ENCODE measurements at regions not wholly inside any gene's neighbourhood (a gene's known extent, or its start where the extent isn't known, plus 50 kb on each side); places are given as distances from the start of the nearest gene placed in this dataset.

DNA sequence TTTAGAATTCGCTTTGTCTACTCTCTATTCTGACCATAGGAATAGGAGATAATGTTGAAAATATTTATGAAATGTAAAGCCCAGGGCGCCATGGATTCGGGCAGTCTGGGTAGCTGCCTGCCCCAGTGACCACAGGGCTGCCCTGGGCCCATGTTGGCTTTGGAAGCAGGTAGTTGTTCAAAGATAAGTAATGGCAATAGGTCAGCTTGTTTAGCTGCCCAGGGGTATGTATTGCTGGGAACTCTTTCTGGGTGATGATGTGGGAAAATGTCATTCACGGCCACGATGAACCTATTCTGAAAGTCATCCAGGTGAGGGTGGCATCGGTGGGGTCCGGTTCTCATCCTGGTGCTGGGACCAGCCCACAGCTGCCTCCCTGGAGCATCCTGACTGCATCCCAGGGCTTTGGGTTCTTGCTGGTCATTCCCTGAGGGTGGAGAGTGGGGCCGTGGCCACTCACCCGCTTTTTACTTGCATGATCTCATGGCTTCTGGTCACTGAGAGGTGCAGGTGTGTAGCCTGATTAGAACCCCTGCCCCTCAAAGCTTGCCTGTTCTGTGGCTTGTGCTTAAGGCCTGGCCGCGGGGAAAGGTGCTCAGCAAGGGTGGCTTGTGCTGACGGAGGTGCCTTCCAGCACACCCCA lies 102.8 kb downstream of the ERMARD start:
- no peak for DNase-seq

GRCh38 chr6:169853196-169854082 lies 102.0 kb downstream of the ERMARD start:
- DNase-seq = no peak

GRCh38 chr6:169852504-169853195 lies 101.2 kb downstream of the ERMARD start:
- no peak for DNase-seq

GRCh38 chr6:169851641-169852503 lies 100.5 kb downstream of the ERMARD start:
- DNase-seq = no peak

DNA sequence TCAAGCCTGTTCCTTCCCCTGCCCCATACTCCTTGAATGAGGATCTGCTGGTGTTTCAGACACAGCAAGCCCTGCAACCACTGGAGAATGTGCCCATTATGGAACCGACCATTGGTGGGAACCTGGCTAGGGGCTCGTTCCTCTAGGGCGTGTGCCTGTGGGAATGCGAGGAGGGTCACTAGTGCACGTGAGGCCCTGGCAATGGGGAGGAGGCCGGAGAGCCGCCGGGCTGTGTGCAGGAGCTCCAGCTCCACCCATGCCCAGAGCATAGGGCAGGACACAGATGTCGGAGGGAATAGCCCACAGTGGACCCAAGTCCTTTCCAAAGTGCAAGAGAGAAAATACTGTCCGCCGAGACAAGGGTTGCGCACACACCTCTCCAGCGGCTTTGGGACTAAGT lies 99.3 kb downstream of the ERMARD start:
- DNase-seq = no peak

DNA sequence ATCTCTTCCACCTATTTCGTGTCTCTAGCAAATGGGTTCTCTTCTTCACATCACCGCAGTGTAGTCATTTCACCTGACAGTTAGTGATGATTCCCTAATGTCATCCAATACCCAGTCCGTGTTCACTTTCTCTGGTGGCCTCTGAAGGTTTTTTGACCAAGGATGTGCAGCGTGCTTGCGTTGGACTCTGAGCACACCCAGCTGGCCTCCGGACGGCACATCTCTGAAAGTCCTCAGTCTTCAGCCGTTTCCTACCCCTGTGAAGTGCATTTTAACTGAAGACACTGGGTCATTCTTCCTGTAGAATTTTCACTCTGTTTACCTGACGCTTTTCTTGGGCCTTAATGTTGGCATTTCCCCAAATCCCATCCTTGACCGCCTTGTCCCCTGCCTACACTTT lies 98.7 kb downstream of the ERMARD start:
- DNase-seq = no peak

DNA sequence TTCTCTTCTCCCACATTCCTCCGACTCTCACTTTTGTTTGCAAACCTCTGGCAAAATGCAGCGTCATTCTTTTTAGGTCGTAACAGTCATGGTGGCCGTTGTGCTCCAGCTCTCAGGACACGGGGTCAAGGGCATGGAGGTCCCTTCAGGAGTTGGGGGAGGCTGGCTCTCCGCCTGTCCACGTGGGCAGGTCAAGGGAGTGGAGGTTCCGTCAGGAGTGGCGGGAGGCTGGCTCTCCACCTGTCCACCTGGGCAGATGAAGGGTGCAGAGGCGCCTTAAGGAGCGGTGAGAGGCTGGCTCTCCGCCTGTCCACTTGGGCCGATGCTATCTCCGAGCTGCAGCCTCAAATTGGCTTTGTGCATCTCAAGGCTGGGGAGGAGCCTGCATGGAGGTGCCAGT lies 98.0 kb downstream of the ERMARD start:
- no peak for DNase-seq

- DNase-seq = no peak
Measured at GRCh38 chr6:169848946-169849345, 97.5 kb downstream of the ERMARD start.

DNA sequence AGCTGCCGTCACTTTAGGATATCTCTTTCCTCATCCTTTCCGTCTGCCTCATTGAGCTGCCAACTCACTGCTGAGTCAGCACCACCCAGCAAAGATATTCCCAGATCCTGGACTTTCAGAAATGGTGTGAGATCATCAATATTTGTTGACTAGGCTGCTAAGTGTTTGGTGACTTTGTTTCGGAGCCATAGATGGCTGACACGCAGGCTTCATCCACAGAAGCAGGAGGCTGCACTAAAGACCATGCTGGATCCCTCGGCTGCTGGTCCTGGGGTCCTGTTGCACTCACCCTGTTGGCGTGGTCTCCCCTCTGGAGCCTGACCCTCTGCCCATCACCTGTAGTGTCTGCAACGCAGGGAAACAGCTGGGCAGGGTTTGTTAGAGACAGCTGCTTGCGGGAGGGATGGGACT lies 96.5 kb downstream of the ERMARD start:
- DNase-seq = no peak

DNA sequence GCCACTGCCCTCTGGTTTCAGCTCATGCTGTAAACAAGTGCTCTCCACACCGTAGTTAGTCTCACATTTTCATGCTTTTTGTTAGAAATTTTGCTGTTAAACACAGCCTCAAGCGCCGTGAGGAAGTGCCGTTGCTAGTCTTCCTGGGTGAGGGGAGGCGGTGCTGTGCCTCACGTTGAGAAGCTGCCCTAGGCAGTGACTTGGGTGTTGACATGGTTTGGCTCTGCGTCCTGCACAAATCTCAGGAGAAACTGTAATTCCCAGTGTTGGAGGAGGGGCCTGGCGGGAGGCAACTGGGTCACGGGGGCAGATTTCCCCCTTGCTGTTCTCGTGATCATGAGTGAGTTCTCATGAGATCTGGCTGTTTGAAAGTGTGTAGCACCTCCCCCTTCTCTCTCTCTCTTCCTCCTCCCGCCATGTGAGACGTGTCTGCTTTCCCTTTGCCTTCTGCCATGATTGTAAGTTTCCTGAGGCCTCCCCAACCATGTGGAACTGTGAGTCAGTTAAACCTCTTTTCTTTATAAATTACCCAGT lies 95.8 kb downstream of the ERMARD start:
- no peak for DNase-seq

- no peak for DNase-seq
Measured at GRCh38 chr6:169846286-169847056, 95.0 kb downstream of the ERMARD start.

DNA sequence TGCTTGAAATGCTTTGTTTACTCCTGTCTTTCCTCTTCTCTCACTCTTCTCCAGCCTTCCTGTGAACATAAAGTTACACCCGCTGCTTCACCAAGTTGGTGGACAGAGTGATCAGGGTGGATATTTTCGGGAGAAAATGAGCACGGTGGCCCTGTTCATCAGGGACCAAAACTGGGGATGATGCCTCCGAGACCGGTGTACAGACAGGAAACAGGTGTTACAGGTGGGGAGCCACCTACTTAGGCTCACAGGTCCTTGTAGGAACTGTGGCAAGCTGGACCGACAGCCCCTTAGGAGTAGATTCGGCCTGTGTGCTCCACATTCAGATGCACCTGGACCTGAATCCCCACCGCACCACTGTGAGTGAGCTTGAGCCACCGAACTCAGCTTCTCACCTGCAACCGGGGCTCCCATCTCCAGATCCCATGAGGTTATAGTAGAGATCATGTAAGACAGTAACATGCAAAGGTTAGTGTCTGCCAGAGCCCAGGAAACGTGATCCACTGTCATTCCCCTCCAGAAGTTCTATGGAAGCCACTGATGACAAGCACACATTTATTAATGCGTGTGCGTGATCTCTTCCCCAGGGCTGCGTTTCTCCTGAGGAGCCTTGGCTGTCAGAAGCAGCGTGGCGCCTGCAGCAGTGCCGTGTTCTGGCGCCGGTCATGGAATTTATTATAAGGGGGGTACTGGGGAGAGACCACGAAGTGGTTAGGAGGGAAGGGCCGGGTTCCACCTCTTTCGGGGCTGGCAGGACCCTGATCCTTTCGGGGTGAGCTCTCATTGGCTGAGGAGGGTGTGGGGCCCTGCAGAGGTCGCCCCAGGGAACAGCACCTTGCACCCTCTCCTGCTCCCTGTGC lies 94.2 kb downstream of the ERMARD start:
- no peak for DNase-seq

DNA sequence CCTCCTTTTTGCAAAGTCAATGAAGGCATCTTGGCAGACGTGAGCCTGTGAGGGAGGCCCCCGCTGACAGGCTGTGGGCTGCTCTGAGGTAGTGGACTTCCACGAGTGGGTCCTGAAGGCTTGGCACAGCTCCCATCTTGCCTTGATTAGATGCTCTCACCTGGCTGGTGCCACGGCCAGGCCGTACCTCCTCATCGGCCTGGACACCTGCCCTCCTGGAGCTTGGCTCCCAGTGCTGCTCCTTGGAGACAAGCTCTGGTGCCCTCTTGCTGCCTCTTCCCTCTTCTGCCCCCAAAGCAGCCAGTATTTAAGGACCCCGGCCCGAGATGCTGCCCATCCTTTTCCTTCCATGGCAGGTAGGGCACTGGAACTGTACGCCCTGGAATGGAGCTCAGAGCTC lies 93.5 kb downstream of the ERMARD start:
- no peak for DNase-seq

- no peak for DNase-seq
Measured at GRCh38 chr6:169843991-169844390, 92.6 kb downstream of the ERMARD start.

- no peak for DNase-seq
Measured at GRCh38 chr6:169843110-169843509, 91.7 kb downstream of the ERMARD start.

- DNase-seq = no peak
Measured at GRCh38 chr6:169841907-169842606, 90.6 kb downstream of the ERMARD start.

DNA sequence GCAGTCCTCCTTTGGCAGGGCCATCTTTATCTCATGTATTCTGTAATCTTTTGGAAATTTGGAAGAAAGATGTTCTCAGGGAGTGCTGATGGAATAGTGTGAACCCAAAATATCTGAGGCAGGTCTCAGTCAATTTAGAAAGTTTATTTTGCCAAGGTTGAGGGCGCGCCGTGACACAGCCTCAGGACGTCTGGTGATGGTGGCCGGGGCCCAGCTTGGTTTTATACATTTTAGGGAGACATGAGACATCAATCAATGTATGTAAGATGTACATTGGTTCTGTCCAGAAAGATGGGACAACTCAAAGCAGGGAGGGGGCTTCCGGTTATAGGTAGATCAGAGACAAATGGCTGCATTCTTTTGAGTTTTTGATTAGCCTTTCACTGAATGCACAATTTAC lies 89.8 kb downstream of the ERMARD start:
- no peak for DNase-seq

DNA sequence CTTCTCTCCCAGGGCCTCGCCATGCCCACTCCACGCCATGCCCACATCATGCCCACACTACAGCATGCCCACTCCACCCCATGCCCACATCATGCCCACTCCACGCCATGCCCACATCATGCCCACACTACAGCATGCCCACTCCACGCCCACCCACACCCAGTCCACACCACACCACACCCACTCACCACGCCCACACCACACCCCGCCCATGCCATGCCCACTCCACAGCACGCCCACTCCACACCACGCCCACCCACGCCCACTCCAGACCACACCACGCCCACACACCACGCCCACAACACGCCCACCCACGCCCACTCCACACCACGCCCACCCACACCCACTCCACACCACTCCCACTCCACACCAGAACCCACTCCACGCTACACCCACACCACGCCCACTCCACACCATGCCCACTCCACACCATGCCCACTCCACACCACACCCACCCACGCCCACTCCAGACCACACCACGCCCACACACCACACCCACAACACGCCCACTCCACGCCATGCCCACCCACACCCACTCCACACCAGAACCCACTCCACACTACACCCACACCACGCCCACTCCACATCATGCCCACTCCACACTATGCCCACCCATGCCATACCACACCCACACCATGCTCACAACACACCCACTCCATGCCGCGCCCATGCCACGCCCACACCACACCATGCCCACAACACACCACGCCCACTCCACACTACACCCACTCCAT lies 88.6 kb downstream of the ERMARD start:
- DNase-seq = no peak

GRCh38 chr6:169839493-169839892 lies 88.1 kb downstream of the ERMARD start:
- no peak for DNase-seq
